ENCODE measurements at regions not wholly inside any gene's neighbourhood (a gene's known extent, or its start where the extent isn't known, plus 50 kb on each side); places are given as distances from the start of the nearest gene placed in this dataset.

DNA sequence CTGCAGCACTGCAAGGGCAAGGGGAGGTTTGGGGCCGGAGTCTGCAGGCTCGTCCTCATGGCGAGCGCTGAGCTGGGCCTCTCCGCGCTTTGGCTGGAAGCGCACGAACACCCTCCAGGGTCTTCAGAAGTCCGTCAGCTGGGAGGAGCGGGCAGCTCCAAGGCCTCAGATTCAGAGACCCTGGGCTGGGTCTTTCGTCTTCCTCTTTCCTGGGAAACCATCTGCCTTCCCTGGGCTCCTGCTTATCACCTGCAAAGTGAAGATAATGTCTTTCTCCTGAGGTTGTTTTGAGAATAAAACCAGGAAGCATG is 525.6 kb downstream of the BRD1 start:
- TF ChIP-seq PAX5 (IDR thresholded peaks at IDR 0.05; ENCODE audit: insufficient read depth, low read length, severe bottlenecking): no peak
- no peak for TF ChIP-seq POU2F2 (IDR thresholded peaks at IDR 0.05; ENCODE audit: low read depth, low read length)
- no peak for TF ChIP-seq SPI1 (IDR thresholded peaks at IDR 0.05; ENCODE audit: low read depth, low read length)
- TF ChIP-seq POLR2AphosphoS5 (IDR thresholded peaks at IDR 0.05; ENCODE audit: low read depth, low read length): no peak
- TF ChIP-seq POLR2A (IDR thresholded peaks at IDR 0.05; ENCODE audit: low read depth, low read length): no peak
- TF ChIP-seq TAF1 (IDR thresholded peaks at IDR 0.05; ENCODE audit: low read depth, low read length): no peak
- FAIRE-seq (no peak), DNase-seq (ENCODE audit: insufficient read length, low spot score) (no peak)

DNA sequence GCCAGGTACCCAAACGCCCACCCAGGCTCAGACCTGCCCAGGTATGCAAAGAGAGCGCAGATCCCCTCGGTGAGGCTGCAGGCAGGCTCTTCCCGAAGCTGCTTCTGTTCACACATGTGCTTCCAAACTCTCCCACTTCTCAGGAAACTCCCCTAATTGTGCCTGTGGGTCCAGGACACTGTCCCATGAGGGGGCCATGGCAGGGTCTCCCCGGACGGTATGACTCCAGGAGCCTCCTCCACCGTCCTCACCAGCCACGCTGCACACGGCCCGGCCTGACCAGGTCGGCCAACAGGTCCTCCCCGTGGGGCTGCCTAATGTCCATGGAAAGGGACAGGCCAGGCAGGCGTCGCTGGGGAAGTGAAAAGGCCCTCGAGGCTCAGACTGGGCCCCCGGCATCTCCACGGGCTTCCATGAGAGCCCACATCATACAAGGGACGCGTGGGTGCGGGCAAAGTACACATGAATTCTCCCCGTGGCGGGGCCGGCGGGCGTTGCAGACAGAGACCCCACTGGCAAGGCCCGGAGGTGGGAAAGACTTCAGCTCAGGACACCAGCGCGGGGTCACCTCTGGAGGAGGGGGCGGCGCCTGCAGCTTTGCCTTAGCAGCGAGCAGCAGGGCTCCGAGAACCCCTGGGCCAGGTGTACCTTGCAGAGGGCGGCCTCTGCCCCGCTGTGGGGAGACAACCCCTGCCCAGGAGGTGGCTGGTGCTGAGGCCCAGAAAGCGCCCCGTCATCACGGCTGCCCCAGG is 526.1 kb downstream of the BRD1 start:
- TF ChIP-seq SPI1 (IDR thresholded peaks at IDR 0.05; ENCODE audit: low read depth, low read length): no peak
- TF ChIP-seq TAF1 (IDR thresholded peaks at IDR 0.05; ENCODE audit: low read depth, low read length): no peak
- no peak for TF ChIP-seq POU2F2 (IDR thresholded peaks at IDR 0.05; ENCODE audit: low read depth, low read length)
- TF ChIP-seq POLR2A (IDR thresholded peaks at IDR 0.05; ENCODE audit: low read depth, low read length): no peak
- no peak for TF ChIP-seq POLR2AphosphoS5 (IDR thresholded peaks at IDR 0.05; ENCODE audit: low read depth, low read length)
- TF ChIP-seq PAX5 (IDR thresholded peaks at IDR 0.05; ENCODE audit: insufficient read depth, low read length, severe bottlenecking): no peak
- DNase-seq (ENCODE audit: insufficient read length, low spot score): no peak
- FAIRE-seq: no peak

DNA sequence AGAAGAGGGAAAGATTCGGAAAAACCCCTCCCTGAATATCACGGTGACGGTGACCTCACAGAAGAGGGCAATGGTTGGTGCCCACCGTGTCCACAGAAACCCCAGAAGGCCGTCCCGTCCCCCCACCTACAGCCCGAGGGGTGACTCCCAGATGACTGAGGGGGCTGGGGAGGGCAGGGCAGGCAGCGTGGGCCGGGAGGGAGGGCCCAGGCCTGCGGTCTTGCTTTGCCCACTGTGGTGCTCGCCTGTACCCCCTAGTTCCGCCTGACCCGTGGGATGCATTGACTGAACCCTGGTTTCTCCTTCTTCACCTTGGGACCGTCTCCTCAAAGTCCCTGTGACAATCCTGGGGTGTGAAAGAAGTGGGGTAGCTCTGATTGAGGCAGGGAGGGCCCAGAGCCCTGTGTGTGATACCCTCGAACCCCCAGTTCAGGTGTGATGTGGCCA is 526.7 kb downstream of the BRD1 start:
- TF ChIP-seq PAX5 (IDR thresholded peaks at IDR 0.05; ENCODE audit: insufficient read depth, low read length, severe bottlenecking): no peak
- no peak for DNase-seq (ENCODE audit: insufficient read length, low spot score)
- no peak for FAIRE-seq

DNA sequence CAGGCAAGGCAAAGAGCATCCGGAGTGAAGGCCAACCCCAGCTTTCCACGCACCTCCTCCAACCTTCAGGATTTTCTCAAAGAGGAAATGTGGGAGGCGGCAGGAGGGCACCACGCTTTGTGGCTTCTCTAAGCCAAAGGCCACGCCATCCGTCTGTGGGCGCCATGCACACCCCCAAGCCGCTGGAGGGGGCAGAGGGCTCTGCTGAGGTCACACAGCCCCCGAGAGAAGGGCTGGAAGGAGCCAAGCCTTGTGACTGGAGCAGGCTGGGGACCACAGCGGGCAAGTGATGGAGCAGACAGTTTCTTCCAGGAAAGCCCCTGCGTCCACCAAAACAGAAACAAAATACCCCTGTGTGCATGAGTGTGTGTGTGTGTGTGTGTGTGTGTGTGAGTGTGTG is 527.4 kb downstream of the BRD1 start:
- FAIRE-seq: no peak
- TF ChIP-seq SPI1 (IDR thresholded peaks at IDR 0.05; ENCODE audit: low read depth, low read length): no peak
- TF ChIP-seq POU2F2 (IDR thresholded peaks at IDR 0.05; ENCODE audit: low read depth, low read length): no peak
- no peak for TF ChIP-seq POLR2AphosphoS5 (IDR thresholded peaks at IDR 0.05; ENCODE audit: low read depth, low read length)
- no peak for TF ChIP-seq PAX5 (IDR thresholded peaks at IDR 0.05; ENCODE audit: insufficient read depth, low read length, severe bottlenecking)
- TF ChIP-seq POLR2A (IDR thresholded peaks at IDR 0.05; ENCODE audit: low read depth, low read length): no peak
- no peak for TF ChIP-seq TAF1 (IDR thresholded peaks at IDR 0.05; ENCODE audit: low read depth, low read length)
- no peak for DNase-seq (ENCODE audit: insufficient read length, low spot score)

DNA sequence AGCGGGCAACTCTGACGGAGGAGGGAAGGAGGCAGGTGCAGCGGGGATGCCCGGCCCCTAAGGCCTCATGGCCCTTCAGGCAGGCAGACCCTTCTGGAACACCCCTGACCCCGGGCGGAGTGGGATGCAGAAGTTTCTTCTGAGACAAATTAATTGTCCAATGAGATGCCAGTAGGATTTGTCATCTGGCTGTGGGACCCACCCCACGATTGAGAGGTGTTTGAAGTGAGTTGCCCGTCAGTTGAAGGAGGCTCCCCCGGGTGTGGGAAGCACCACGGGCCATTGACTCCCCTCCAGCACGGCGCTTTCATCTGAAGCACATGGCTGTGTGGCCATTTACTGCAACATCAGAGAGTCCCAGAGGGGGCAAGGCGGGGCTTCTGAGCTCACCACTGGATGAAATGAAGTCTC is 527.8 kb downstream of the BRD1 start:
- DNase-seq (ENCODE audit: insufficient read length, low spot score) (no peak), FAIRE-seq (no peak)
- TF ChIP-seq POLR2AphosphoS5 (IDR thresholded peaks at IDR 0.05; ENCODE audit: low read depth, low read length): no peak
- no peak for TF ChIP-seq TAF1 (IDR thresholded peaks at IDR 0.05; ENCODE audit: low read depth, low read length)
- TF ChIP-seq PAX5 (IDR thresholded peaks at IDR 0.05; ENCODE audit: insufficient read depth, low read length, severe bottlenecking): no peak
- TF ChIP-seq POLR2A (IDR thresholded peaks at IDR 0.05; ENCODE audit: low read depth, low read length): no peak
- no peak for TF ChIP-seq SPI1 (IDR thresholded peaks at IDR 0.05; ENCODE audit: low read depth, low read length)
- no peak for TF ChIP-seq POU2F2 (IDR thresholded peaks at IDR 0.05; ENCODE audit: low read depth, low read length)

DNA sequence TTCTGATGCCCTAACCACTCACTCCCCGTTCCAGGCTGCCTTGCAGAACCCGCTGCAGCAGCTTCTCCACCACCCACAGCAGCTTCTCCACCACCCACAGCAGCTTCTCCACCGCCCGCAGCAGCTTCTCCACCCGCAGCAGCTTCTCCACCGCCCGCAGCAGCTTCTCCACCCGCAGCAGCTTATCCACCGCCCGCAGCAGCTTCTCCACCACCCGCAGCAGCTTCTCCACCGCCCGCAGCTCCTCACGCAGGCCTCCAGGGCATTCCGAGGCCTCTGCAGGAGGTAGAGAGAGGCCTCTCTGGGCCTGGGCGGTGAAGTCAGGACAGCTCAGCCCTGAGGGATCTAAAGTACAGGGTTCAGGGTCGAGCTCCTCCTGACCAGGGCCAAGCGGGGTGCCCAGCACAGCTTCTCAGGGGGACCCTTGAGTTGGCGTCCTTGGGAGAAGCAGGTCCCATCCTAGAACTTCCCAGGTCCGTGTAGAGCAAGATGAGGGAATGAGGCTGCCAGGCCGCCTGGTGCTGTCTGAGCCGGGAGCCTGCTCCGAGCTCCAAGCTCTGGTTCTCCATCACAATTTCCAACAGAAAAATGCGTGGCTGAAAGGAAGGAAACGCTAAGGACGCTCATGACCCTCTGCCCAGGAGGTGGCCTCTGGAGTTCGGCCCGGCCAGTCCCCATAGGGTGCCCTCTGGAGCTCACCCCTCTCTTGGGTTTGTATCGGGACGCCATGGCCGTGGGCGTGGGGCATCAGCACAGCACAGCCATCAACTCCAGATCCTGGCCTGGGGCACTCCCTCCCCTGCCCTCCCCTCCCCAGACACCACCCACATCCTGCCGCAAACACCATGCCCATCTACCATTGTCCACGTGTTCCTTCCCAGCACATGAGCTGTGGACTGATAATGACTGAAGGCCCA is 528.6 kb downstream of the BRD1 start:
- DNase-seq (ENCODE audit: insufficient read length, low spot score): no peak
- TF ChIP-seq POU2F2 (IDR thresholded peaks at IDR 0.05; ENCODE audit: low read depth, low read length) (no peak), POLR2A (IDR thresholded peaks at IDR 0.05; ENCODE audit: low read depth, low read length) (no peak), POLR2AphosphoS5 (IDR thresholded peaks at IDR 0.05; ENCODE audit: low read depth, low read length) (no peak), SPI1 (IDR thresholded peaks at IDR 0.05; ENCODE audit: low read depth, low read length) (no peak), TAF1 (IDR thresholded peaks at IDR 0.05; ENCODE audit: low read depth, low read length) (no peak), PAX5 (IDR thresholded peaks at IDR 0.05; ENCODE audit: insufficient read depth, low read length, severe bottlenecking) (no peak)
- FAIRE-seq: no peak

DNA sequence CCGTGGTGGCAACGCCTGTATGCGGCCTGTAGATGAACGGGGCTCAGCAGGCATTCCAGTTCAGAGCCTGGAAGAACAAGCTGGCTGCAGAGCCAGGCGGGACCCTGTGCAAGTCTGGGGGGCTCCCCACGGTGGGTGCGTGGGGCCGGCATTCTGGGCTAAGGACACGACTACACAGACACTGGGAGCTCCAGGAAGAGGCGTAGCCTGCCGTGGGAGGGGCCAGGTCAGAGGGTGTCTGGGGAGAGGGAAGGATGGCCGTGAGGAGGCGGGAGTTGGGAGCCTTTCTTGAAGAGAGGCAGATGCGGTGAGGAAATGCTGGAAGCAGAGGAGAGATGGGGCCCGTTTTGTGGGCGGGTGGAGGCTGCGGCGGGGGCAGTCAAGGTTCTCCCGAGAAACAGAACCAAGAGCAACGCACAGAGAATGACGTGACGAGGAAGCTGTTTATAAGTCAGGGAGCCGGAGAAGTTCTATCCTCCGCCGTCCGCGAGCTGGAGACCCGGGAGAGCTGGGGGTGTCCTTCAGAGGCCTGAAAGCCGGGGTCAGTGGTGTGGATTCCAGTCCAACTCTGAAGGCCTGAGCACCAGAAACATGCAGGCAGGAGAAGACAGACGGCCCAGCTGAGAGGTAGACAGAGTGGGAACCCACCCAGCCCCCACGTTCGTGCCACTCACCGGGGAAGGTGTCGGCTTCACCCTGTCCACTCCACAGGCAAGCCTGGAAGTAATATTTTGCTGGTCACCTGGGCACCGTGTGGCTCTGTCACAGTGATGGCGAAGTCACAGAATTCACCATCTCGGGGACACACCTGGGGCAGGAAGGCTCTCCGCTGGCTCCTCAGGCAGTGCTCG is 529.6 kb downstream of the BRD1 start:
- TF ChIP-seq POLR2A (IDR thresholded peaks at IDR 0.05; ENCODE audit: low read depth, low read length) (no peak), PAX5 (IDR thresholded peaks at IDR 0.05; ENCODE audit: insufficient read depth, low read length, severe bottlenecking) (no peak), POLR2AphosphoS5 (IDR thresholded peaks at IDR 0.05; ENCODE audit: low read depth, low read length) (no peak), POU2F2 (IDR thresholded peaks at IDR 0.05; ENCODE audit: low read depth, low read length) (no peak), TAF1 (IDR thresholded peaks at IDR 0.05; ENCODE audit: low read depth, low read length) (no peak), SPI1 (IDR thresholded peaks at IDR 0.05; ENCODE audit: low read depth, low read length) (no peak)
- FAIRE-seq (no peak), DNase-seq (ENCODE audit: insufficient read length, low spot score) (no peak)

DNA sequence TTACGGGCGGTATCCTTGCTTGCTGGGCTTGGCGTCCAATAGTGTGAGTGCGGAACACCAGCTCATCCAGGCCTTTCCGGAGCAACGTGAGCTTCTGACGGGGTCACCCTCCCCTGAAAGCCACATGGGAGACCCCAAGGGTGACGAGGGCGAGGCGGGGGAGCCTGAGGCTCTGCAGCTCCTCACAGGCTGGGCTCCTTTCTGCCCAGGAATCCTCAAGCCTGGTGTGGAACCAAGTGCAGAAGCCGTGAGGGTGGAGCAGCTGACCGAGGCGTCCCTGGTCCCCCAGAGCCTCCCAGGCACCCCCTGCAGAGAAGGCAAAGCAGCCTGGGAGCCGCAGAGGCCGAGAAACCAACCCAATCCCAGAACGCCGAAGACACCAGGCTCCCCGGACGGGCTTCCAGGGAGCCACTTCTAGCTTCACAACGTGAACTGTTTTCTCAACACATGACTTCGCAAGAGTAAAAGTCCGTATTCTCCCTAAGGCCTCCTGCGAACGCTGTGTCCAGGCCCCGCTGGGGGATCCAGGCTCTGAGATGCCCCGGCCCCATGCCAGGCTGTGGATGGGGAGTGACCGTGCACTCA is 530.3 kb downstream of the BRD1 start:
- no peak for DNase-seq (ENCODE audit: insufficient read length, low spot score)
- TF ChIP-seq SPI1 (IDR thresholded peaks at IDR 0.05; ENCODE audit: low read depth, low read length): no peak
- no peak for TF ChIP-seq POLR2A (IDR thresholded peaks at IDR 0.05; ENCODE audit: low read depth, low read length)
- no peak for TF ChIP-seq POU2F2 (IDR thresholded peaks at IDR 0.05; ENCODE audit: low read depth, low read length)
- no peak for TF ChIP-seq TAF1 (IDR thresholded peaks at IDR 0.05; ENCODE audit: low read depth, low read length)
- no peak for TF ChIP-seq POLR2AphosphoS5 (IDR thresholded peaks at IDR 0.05; ENCODE audit: low read depth, low read length)
- TF ChIP-seq PAX5 (IDR thresholded peaks at IDR 0.05; ENCODE audit: insufficient read depth, low read length, severe bottlenecking): no peak
- no peak for FAIRE-seq

Data from GM12891 (cell line).